Bronchial epithelial cell (primary cell): ENCODE measurements at regions not wholly inside any gene's neighbourhood (a gene's known extent, or its start where the extent isn't known, plus 50 kb on each side); places are given as distances from the start of the nearest gene placed in this dataset.
A peak's percentile ranks its signal among the peaks of the same experiment; 100 is the strongest.

Source experiments
- DNase-seq: peaks from one replicate; pipeline ENCODE4 v3.0.0-alpha.2; 2010; ENCODE audit warnings: low read depth
- FAIRE-seq: peaks from 2 replicates; lab custom pipeline; 2011; peaks lifted over from hg19 to GRCh38; lab: Jason Lieb, UNC
- H3K27me3 ChIP-seq: 2 replicates; pipeline ENCODE4 v1.5.1; 2011; ENCODE audit warnings: low read length; ENCODE audit not compliant: control insufficient read depth, insufficient read depth
- H3K36me3 ChIP-seq: 2 replicates; pipeline ENCODE4 v1.5.1; 2011; ENCODE audit warnings: low read length; ENCODE audit not compliant: control insufficient read depth, insufficient read depth
- H3K4me3 ChIP-seq: 2 replicates; pipeline ENCODE4 v1.5.1; 2011; ENCODE audit warnings: mild to moderate bottlenecking, low read depth, low read length, control low read depth
- CTCF ChIP-seq: IDR thresholded peaks from 2 replicates; pipeline ENCODE4 v1.5.1; 2011; ENCODE audit warnings: mild to moderate bottlenecking, moderate library complexity, low read length, control low read depth, inconsistent platforms; ENCODE audit not compliant: insufficient read depth, severe bottlenecking

- H3K36me3 ChIP-seq: no peaks in the 10 kb centered on the region
- FAIRE-seq (no peak), DNase-seq (no peak)
- H3K27me3 ChIP-seq: no peaks in the 10 kb centered on the region
- no peak for TF ChIP-seq CTCF
- H3K4me3 ChIP-seq: no peak overlapping the region
Measured at GRCh38 chr13:99813336-99814095, 158.1 kb downstream of the ZIC5 start.

- no peak for TF ChIP-seq CTCF
- Histone ChIP-seq H3K4me3 (no peak overlapping the region), H3K36me3 (no peaks in the 10 kb centered on the region), H3K27me3 (no peaks in the 10 kb centered on the region)
- no peak for FAIRE-seq
- peak; percentile 3 for DNase-seq
Measured at GRCh38 chr13:99812625-99813024, 158.9 kb downstream of the ZIC5 start.

- FAIRE-seq (no peak), DNase-seq (no peak)
- no peak for TF ChIP-seq CTCF
- H3K36me3 ChIP-seq: no peaks in the 10 kb centered on the region
- H3K4me3 ChIP-seq: no peak overlapping the region
- H3K27me3 ChIP-seq: no peaks in the 10 kb centered on the region
Measured at GRCh38 chr13:99811067-99811700, 160.4 kb downstream of the ZIC5 start.

GRCh38 chr13:99809926-99810325 lies 161.6 kb downstream of the ZIC5 start:
- no peaks in the 10 kb centered on the region for H3K36me3 ChIP-seq
- no peak for DNase-seq
- no peak for TF ChIP-seq CTCF
- H3K4me3 ChIP-seq: no peak overlapping the region
- no peak for FAIRE-seq
- no peaks in the 10 kb centered on the region for H3K27me3 ChIP-seq

- FAIRE-seq (no peak), DNase-seq (no peak)
- no peak for TF ChIP-seq CTCF
- no peaks in the 10 kb centered on the region for H3K36me3 ChIP-seq
- no peaks in the 10 kb centered on the region for H3K27me3 ChIP-seq
- H3K4me3 ChIP-seq: no peak overlapping the region
Measured at GRCh38 chr13:99809496-99809895, 162.1 kb downstream of the ZIC5 start.
